C4-2B (cell line): ENCODE measurements at regions not wholly inside any gene's neighbourhood (a gene's known extent, or its start where the extent isn't known, plus 50 kb on each side); places are given as distances from the start of the nearest gene placed in this dataset.

Experiments used
- H3K27ac ChIP-seq: fragments of 450-650 bp; 2 replicates; pipeline ENCODE4 v1.5.1; 2017
- CTCF ChIP-seq: fragments of 450-650 bp; conservative IDR thresholded peaks from 2 replicates; pipeline ENCODE4 v1.5.1; 2017; ENCODE audit warnings: mild to moderate bottlenecking
- ZFX ChIP-seq: fragments of 450-650 bp; IDR thresholded peaks from 2 replicates; pipeline ENCODE4 v1.6.1; 2017

- TF ChIP-seq CTCF (no peak), ZFX (no peak)
- H3K27ac ChIP-seq = no peak overlapping the region
Measured at GRCh38 chr3:152040319-152040718, 166.9 kb downstream of the SUCNR1 start.

DNA sequence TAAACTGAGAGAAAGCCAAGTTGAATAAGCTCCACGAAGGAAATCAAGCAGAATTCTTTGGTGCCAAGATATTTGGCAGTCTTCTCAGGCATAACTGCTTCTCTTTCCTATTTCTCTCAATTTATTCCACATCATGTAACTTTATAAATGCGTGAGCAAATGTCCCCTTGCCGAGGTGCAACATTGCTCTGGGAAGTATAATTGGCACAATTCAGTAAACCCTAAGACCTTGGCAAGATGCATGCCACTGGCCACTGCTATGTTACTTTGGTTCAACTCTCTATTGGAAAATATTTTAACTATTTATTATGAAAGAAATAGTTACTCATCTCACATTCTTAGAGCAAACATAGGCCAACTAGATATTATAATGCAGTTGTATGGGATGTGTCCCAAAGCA lies 170.2 kb downstream of the SUCNR1 start:
- no peak for TF ChIP-seq CTCF
- no peak for TF ChIP-seq ZFX
- H3K27ac ChIP-seq = no peak overlapping the region

GRCh38 chr3:152046280-152046679 lies 172.8 kb downstream of the SUCNR1 start:
- TF ChIP-seq ZFX (no peak), CTCF (no peak)
- H3K27ac ChIP-seq = no peak overlapping the region

- TF ChIP-seq CTCF (no peak), ZFX (no peak)
- no peak overlapping the region for H3K27ac ChIP-seq
Measured at GRCh38 chr3:152047465-152047864, 174.0 kb downstream of the SUCNR1 start.

GRCh38 chr3:152048831-152049230 lies 175.4 kb downstream of the SUCNR1 start:
- TF ChIP-seq ZFX = no peak
- no peak for TF ChIP-seq CTCF
- no peak overlapping the region for H3K27ac ChIP-seq

GRCh38 chr3:152050903-152051302 lies 177.5 kb downstream of the SUCNR1 start:
- no peak overlapping the region for H3K27ac ChIP-seq
- TF ChIP-seq ZFX = no peak
- no peak for TF ChIP-seq CTCF

DNA sequence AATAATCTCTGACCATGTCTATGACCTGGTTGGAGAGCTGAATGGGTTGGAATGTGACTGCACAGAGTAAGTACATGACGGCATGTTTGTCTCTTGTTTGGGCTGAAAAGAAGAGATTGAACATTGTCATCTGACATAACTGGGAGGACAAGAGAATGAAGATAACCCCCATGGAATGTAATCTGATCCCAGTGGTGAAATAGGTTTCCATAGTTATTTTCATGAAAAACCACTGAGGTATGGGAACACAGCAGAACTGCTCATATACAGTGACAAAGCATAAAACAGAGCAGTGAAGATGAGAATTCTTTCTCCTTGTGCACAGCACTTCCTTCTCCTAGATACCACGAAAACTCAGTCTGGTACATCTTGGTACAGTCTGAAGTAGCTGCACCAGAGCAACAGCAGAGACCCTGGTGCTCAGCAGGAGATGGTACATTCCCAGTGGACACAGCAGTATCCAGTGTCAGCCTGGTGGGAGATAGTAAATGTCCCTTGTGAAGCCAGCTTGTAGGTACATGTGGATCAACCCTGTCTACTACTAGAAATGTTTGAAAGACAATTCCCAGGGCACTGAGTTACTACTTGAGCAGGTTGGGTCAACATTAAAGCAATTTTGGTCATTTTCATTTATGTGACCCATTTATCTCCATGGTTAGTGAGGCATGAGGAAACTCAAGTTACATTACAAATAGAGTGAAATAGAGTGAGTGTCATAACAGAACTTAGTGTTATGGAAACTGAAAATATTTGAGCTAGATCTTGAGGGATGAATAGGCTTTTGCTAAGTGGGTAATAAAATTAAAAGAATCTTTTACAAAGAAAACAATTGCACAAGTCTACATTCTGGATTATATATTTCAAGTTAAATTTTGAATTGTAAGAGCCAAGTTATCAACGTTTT lies 178.3 kb downstream of the SUCNR1 start:
- no peak overlapping the region for H3K27ac ChIP-seq
- TF ChIP-seq CTCF (no peak), ZFX (no peak)
